GM23338 (cell line): ENCODE measurements at regions not wholly inside any gene's neighbourhood (a gene's known extent, or its start where the extent isn't known, plus 50 kb on each side); places are given as distances from the start of the nearest gene placed in this dataset.

ENCODE experiments used
- EZH2 ChIP-seq: fragments of 200-600 bp; sonication (generic); IDR thresholded peaks from one replicate; pipeline ENCODE4 v1.8.0; 2017; ENCODE audit warnings: antibody characterized with exemption, mild to moderate bottlenecking, low read depth; ENCODE audit not compliant: unreplicated experiment
- POLR2AphosphoS5 ChIP-seq: IDR thresholded peaks from 2 replicates; pipeline ENCODE4 v1.6.1; 2016; ENCODE audit warnings: antibody characterized with exemption, low read depth
- TF ChIP-seq, protein P1 (sequence below), 2 experiments: fragments of 200-600 bp in 1 of 2; sonication (generic) in 1 of 2; conservative IDR thresholded peaks; 2 replicates each; pipeline versions ENCODE4 v1.5.1 to v1.6.1; 2016 to 2017; ENCODE audit warnings: antibody characterized with exemption in 2 of 2, low read depth in 2 of 2, mild to moderate bottlenecking in 2 of 2, moderate library complexity in 1 of 2

DNA sequence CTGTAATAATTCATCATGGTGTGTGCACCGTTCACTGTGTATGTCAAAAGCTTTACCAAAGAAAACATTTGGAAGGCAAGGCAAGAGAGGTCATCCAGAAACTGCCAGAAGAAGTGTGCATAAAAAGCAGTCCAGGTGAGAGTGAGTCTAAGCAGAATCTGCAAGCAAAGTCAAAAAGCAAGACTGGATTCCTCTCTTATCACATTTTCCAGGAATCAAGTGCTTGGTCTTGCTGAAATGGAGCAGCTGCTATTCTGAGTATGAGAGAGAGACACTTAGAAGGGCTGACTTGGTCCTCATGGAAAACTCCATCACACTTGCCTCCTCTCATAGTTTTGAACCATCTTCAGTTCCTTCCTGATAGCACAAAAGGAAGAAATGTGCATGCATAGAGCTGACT, 231.3 kb downstream of the ANAPC1 start:
- TF ChIP-seq EZH2 (no peak), POLR2AphosphoS5 (no peak)
- TF ChIP-seq, protein P1, sequence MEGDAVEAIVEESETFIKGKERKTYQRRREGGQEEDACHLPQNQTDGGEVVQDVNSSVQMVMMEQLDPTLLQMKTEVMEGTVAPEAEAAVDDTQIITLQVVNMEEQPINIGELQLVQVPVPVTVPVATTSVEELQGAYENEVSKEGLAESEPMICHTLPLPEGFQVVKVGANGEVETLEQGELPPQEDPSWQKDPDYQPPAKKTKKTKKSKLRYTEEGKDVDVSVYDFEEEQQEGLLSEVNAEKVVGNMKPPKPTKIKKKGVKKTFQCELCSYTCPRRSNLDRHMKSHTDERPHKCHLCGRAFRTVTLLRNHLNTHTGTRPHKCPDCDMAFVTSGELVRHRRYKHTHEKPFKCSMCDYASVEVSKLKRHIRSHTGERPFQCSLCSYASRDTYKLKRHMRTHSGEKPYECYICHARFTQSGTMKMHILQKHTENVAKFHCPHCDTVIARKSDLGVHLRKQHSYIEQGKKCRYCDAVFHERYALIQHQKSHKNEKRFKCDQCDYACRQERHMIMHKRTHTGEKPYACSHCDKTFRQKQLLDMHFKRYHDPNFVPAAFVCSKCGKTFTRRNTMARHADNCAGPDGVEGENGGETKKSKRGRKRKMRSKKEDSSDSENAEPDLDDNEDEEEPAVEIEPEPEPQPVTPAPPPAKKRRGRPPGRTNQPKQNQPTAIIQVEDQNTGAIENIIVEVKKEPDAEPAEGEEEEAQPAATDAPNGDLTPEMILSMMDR (conservative IDR thresholded peaks at IDR 0.05; ENCODE audit: low read depth in 2 of 2), result no peak
